ENCODE measurements at regions not wholly inside any gene's neighbourhood (a gene's known extent, or its start where the extent isn't known, plus 50 kb on each side); places are given as distances from the start of the nearest gene placed in this dataset.

DNA sequence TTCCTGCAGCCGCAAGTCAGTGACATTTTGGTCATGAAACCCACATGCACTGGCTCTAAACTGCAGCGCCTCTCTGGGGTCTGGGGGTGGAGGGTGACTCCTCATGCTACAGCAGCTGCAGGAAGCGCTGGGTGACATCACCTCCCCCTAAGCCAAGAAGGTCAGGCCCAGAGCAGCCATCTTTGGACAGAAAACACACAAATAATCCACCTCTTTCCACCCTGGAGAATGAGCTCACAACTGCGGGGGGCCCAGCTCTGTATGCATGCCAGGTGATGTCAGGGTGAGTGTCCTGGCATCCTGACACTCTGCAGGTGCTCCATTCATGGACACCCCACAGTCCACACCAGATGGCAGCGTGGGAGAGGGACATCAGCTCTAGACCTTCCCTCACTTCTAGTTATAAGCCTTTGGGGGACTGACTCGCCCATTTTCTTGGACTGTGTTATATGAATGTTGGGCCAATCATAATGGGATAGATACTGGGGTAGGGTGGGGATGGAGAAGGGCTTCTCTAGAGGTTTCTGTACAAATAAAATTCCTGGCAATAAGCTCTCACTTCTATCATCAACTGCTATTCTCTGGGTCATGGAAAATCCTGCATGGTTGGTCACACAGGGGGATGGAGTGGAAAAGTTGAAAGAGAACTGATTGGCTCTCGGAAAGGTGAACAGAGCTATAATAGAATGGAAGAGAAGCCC lies 70.7 kb upstream of the THBS1 start:
- DNase-seq = no peak
- H3K27me3 ChIP-seq (replicated peaks; ENCODE audit: insufficient read depth, low read length) = no peaks in the 10 kb centered on the region
- H3K36me3 ChIP-seq (replicated peaks; ENCODE audit: insufficient read depth, low read length) = no peaks in the 10 kb centered on the region
- no peaks in the 10 kb centered on the region for H3K9me2 ChIP-seq (replicated peaks; ENCODE audit: insufficient read depth, low read length)
- H3K9ac ChIP-seq (ENCODE audit: low read length) = no peak overlapping the region
- H2AFZ ChIP-seq (ENCODE audit: low read length) = no peak overlapping the region
- H3K9me3 ChIP-seq (replicated peaks; ENCODE audit: insufficient read depth, low read length) = no peaks in the 10 kb centered on the region
- TF ChIP-seq, protein P1, sequence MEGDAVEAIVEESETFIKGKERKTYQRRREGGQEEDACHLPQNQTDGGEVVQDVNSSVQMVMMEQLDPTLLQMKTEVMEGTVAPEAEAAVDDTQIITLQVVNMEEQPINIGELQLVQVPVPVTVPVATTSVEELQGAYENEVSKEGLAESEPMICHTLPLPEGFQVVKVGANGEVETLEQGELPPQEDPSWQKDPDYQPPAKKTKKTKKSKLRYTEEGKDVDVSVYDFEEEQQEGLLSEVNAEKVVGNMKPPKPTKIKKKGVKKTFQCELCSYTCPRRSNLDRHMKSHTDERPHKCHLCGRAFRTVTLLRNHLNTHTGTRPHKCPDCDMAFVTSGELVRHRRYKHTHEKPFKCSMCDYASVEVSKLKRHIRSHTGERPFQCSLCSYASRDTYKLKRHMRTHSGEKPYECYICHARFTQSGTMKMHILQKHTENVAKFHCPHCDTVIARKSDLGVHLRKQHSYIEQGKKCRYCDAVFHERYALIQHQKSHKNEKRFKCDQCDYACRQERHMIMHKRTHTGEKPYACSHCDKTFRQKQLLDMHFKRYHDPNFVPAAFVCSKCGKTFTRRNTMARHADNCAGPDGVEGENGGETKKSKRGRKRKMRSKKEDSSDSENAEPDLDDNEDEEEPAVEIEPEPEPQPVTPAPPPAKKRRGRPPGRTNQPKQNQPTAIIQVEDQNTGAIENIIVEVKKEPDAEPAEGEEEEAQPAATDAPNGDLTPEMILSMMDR (IDR thresholded peaks at IDR 0.05; ENCODE audit: low read length) = no peak
- TF ChIP-seq EZH2 (optimal IDR thresholded peaks at IDR 0.05; ENCODE audit: low read depth, low read length) (no peak), EZH2phosphoT487 (IDR thresholded peaks at IDR 0.05; ENCODE audit: low read length) (no peak)
- no peaks in the 10 kb centered on the region for H3K4me1 ChIP-seq (ENCODE audit: low read length)
- no peaks in the 10 kb centered on the region for H3K79me2 ChIP-seq (ENCODE audit: low read length)
- no peak overlapping the region for H3K27ac ChIP-seq (ENCODE audit: low read length)
- no peaks in the 10 kb centered on the region for H4K20me1 ChIP-seq (ENCODE audit: insufficient read depth, low read length)
- no peak overlapping the region for H3K4me3 ChIP-seq (ENCODE audit: low read length)
- no peaks in the 10 kb centered on the region for H3F3A ChIP-seq (ENCODE audit: insufficient read depth, low read length)
- H3K4me2 ChIP-seq (ENCODE audit: low read depth, low read length) = no peak overlapping the region

GRCh38 chr15:39511000-39511915 lies 69.6 kb upstream of the THBS1 start:
- TF ChIP-seq EZH2 (optimal IDR thresholded peaks at IDR 0.05; ENCODE audit: low read depth, low read length) = no peak
- TF ChIP-seq, protein P1 (IDR thresholded peaks at IDR 0.05; ENCODE audit: low read length) = no peak
- no peak for TF ChIP-seq EZH2phosphoT487 (IDR thresholded peaks at IDR 0.05; ENCODE audit: low read length)
- Histone ChIP-seq H2AFZ (ENCODE audit: low read length) (no peak overlapping the region), H3K79me2 (ENCODE audit: low read length) (no peaks in the 10 kb centered on the region), H3K36me3 (replicated peaks; ENCODE audit: insufficient read depth, low read length) (no peaks in the 10 kb centered on the region), H3K27me3 (replicated peaks; ENCODE audit: insufficient read depth, low read length) (no peaks in the 10 kb centered on the region), H3K9me2 (replicated peaks; ENCODE audit: insufficient read depth, low read length) (no peaks in the 10 kb centered on the region), H3K9me3 (replicated peaks; ENCODE audit: insufficient read depth, low read length) (no peaks in the 10 kb centered on the region), H3K27ac (ENCODE audit: low read length) (no peak overlapping the region), H3F3A (ENCODE audit: insufficient read depth, low read length) (no peaks in the 10 kb centered on the region), H4K20me1 (ENCODE audit: insufficient read depth, low read length) (no peaks in the 10 kb centered on the region), H3K9ac (ENCODE audit: low read length) (no peak overlapping the region), H3K4me1 (ENCODE audit: low read length) (no peaks in the 10 kb centered on the region), H3K4me3 (ENCODE audit: low read length) (no peak overlapping the region), H3K4me2 (ENCODE audit: low read depth, low read length) (no peak overlapping the region)
- no peak for DNase-seq

GRCh38 chr15:39511916-39512260 lies 69.0 kb upstream of the THBS1 start:
- TF ChIP-seq EZH2phosphoT487 (IDR thresholded peaks at IDR 0.05; ENCODE audit: low read length) (no peak), EZH2 (optimal IDR thresholded peaks at IDR 0.05; ENCODE audit: low read depth, low read length) (no peak)
- TF ChIP-seq, protein P1 (IDR thresholded peaks at IDR 0.05; ENCODE audit: low read length) = no peak
- Histone ChIP-seq H3K27me3 (replicated peaks; ENCODE audit: insufficient read depth, low read length) (no peaks in the 10 kb centered on the region), H3K36me3 (replicated peaks; ENCODE audit: insufficient read depth, low read length) (no peaks in the 10 kb centered on the region), H3K9me3 (replicated peaks; ENCODE audit: insufficient read depth, low read length) (no peaks in the 10 kb centered on the region), H3F3A (ENCODE audit: insufficient read depth, low read length) (no peaks in the 10 kb centered on the region), H3K79me2 (ENCODE audit: low read length) (no peaks in the 10 kb centered on the region), H3K27ac (ENCODE audit: low read length) (no peak overlapping the region), H4K20me1 (ENCODE audit: insufficient read depth, low read length) (no peaks in the 10 kb centered on the region), H2AFZ (ENCODE audit: low read length) (no peak overlapping the region), H3K4me1 (ENCODE audit: low read length) (no peaks in the 10 kb centered on the region), H3K9ac (ENCODE audit: low read length) (no peak overlapping the region), H3K9me2 (replicated peaks; ENCODE audit: insufficient read depth, low read length) (no peaks in the 10 kb centered on the region), H3K4me3 (ENCODE audit: low read length) (no peak overlapping the region), H3K4me2 (ENCODE audit: low read depth, low read length) (no peak overlapping the region)
- DNase-seq = no peak

Data from MM.1S (cell line).